HG03280 (cell line): ENCODE measurements at regions not wholly inside any gene's neighbourhood (a gene's known extent, or its start where the extent isn't known, plus 50 kb on each side); places are given as distances from the start of the nearest gene placed in this dataset.
"Not testable (repeated sequence)": the region's sequence is repeated elsewhere in the genome, so short reads cannot be mapped to it uniquely, and the experiment has no call there.

Source experiments
- ATAC-seq: cut with Tn5 transposase; IDR thresholded peaks from one replicate; pipeline ENCODE4 v1.9.1; 2021; ENCODE audit warnings: mild to moderate bottlenecking, moderate library complexity; ENCODE audit not compliant: unreplicated experiment

DNA sequence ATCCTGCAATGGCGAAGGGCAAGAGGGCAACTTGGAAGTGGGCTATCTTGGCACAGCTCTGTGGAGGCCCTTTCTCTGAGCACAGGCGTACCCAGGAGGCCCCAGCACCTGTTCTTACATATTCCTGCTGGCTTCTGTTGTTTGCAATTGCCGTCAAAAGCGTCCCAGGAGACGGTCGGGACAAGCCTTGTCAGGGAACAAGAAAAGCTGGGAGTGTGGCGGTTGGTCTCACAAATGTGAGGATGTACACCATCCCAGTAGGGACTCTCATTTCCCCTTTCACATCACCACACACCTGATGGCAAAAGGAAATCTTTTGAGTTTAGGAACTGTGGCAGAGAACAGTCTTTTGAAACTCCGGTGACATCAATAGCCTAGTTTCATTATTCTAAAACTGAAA lies 94.7 kb upstream of the EFEMP1 start:
- ATAC-seq = no peak

DNA sequence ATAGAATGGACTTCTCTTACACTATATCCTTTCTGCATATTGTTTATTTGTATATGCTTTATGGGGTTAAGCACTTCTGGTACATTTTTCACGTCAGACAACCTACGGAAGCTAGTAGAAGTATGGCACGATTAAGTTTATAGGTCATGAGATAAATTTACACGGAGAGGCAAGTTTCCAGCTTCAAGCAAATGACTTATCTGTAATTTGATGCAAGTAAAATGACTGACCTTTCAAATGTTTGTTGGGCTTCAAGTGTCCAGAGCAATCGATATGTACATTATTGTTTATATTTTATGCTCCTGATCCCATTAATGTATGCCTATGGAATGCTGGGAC lies 97.5 kb upstream of the EFEMP1 start:
- ATAC-seq = no peak

DNA sequence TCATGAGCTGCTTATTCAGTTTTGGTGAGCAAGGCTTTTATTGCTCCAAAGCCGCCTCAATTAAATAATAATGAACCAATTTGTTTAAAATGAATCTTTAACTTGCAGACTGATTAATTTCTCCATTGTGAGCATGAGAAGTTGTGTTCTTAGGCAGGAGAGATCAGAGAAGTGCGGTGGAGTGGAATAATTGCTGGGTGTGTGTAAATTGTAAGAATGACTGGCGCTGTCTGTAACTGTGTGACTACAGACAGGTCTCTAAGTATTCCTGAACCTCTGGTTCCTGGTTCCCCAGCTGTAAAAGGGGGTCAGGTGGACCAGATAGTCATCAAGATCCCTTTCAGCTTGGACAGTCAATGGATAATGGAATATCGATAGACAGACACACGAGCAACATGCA lies 98.0 kb upstream of the EFEMP1 start:
- ATAC-seq = no peak

DNA sequence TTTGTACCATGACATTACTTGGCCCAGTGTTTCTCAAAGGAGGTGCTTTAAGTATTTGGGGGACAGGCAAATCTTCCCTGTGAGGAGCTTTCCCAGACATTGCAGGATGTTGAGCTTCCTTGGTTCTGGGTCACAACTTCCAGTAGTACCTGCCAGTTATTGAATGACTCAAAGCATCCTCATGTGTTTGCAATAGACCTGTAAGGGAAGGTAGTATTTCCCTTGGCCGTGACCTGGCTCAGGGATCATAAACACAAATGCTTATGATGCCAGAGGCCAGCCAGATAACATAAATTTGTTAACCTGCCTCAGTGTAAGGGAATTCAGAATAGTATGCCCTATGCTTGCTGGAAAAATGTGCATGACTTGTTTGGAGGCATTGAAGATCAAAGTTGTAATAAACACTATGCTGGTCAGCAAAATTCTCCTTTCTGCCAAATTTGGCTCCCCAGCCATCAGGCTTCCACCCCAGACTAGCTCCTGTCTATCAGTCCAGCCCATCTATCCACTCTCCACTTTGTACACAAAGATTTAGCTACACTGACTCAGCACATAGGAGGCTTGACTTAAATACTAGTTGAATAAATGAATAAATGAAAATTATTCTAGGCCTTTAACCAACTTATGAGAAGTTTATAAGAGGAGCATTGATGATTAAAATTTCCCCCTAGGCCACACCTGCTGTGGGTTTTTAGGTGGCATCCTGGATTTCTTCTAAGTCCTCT lies 102.0 kb upstream of the EFEMP1 start:
- ATAC-seq = no peak

DNA sequence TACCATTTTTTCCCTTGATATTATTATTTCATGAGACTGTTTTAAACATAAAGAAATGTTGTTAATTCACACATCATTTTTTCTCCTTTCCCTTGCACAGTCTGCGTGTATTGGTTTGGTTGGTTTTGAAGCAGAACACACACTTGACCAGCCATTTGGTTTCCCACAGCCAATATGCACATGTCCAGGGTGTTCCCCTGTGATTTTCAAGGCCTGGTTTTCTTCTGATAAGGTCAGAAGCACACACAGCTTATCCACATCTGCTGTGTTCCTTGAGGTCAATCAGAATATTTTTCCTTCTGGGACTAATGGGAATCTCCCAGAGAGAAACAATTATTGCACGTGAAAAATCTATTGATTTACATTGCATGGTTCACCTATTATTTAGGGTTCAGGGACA lies 103.2 kb upstream of the EFEMP1 start:
- no peak for ATAC-seq

DNA sequence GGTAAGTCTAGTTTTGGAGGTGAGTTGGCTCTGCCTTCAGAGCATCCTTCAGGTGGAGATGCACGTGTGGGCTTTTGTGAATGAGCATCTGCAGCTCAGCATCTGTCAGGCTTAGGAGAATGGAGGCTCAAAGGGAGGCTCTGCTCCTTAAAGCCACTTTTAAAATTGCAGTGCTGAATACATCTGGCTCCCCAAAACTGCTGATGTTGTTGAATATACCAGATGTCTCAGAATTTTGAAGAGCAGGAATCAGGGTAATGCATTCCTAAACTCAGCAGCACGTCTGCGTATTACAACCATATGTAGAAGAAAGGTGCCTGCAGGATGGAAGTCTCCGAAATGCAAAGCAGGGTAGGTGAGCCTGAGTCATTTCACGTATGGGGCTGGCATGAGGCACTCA lies 106.5 kb upstream of the EFEMP1 start:
- no peak for ATAC-seq

DNA sequence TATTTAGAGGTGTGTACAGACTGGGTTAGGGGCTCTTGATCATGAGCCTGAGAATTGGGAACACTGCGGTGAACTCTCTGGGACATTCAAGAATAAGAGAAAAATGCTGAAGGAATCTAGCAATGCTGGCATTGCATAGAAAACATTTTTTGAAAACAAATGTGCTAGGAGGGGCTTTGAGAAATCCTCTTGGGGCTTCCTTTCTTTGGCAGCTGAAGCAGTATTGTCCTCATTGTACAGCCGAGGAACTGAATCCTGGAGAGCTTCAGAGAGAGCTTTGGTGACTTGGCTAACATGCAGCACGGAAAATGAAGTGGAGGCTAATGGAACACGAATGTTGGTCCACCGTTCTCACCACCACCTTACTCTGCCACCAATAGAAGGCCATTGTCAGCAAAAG lies 107.3 kb upstream of the EFEMP1 start:
- no peak for ATAC-seq

DNA sequence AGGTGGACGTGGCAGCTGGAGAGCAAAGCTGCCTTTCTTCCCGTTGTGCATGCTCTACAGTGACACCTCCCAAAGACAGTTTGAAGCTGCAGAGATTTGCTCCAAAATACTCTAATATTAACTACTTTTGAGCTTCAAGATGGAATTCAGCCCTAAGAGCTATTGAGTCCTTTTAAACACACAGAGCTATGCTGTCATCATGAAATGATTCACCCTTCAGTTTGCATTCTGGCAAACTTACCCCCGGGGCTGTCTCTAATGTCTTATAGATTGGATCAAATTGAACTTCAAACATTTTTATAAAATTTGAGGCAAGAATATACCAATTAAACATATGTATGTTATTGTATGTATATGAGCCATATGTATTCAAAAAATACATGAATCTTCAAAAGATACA lies 110.7 kb upstream of the EFEMP1 start:
- no peak for ATAC-seq

DNA sequence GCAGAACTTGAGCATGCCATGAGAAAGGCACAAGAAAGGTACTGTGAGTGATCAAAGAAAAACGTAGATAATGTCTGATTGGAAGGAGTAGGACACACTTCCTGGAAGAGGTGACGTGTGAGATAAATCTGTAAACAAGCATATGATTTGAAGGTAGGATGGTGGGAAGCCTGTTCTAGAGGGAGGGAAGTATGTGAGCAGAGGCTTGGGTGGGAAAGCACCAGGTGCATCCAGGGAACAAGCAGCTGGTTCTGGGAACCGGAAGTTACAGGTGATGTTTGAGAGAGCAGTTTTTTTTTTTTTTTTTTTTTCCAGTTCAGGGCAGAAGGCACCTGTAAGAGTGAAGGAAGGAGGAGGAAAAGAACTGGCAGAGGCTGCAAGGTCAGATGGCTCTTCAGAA lies 116.6 kb upstream of the EFEMP1 start:
- no peak for ATAC-seq

DNA sequence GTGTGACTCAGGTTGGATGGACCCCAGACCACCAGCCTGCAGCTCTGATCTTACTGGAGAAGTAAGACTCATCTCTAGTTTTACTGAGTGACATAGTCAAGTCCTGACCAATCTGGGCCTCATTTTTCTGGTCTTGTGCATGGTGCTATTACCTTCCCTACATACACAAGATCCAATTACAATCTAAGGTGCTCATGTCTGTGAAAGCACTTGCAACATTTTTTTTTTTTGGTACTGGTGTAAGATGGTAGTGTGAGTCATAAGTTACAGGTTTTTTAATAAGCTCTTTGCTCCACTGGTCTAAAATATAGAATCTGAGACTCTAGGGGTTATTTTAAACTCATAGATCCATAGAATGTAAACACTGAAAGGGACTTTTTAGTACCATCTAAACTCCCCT lies 117.3 kb upstream of the EFEMP1 start:
- no peak for ATAC-seq

DNA sequence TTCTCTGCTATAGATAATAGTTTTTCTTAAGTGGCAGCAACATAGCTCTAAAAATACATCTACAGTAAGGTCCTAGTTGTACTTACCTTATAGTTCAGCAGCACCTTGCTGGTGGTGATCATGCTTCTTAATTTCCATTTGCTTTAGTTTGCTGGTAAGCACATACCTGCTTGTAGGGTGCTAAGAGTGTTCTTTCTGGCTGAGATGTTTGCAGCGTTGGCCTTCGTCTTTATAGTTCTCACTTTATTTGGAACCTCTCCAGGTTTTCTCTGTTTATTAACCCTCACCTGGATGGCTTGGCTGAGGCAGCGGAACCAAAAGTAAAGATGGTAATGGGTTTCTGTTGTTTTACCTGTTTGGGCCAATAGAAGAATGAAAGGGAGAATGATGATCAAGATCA lies 123.6 kb upstream of the EFEMP1 start:
- no peak for ATAC-seq

DNA sequence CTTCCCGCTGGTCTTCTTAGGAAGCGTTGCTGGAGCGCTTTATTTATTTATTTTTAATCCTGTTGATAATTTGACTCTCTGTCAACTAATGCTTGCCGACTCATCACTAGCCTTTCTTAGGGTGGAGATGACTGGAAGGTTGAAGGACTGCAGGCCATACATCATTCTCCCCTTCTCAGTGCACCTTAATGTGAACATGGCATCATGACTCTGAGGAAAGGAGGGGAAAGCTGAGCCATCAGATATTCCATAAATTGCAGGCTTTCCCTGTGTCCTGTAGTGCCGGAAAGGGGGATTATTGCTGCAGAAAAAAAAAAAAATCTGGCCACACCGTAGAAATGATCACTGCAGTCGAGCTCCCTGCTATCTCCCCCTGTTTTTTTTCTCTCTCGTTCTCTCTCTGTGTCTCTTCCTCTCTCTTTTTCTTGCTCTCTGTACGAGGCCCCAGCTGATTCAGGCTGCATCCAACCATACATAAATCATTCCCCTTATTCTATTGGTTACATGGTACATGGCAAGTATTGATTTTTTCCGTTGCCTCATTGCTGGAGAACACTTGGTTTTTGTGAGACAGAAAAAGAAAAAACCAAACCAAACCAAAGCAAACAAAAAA lies 125.8 kb upstream of the EFEMP1 start:
- no peak for ATAC-seq

DNA sequence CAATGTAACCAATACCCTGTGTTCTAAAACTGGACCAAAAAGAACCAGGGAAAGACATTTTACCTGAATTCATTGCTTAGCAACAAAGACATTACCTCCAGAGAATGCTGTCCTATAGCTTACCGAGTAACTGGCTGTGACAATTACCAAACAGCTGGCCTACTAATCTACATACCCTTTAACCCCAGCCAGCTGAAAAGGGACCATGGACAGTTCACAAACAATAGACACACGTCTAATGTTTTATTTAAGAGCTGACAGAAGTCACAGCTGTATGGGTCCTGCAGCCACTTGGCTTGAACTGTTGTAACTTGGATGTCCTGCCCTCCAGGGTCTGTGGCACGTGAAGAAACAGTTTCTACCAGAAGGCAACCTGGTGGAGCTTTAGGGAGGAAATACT lies 130.1 kb upstream of the EFEMP1 start:
- no peak for ATAC-seq

DNA sequence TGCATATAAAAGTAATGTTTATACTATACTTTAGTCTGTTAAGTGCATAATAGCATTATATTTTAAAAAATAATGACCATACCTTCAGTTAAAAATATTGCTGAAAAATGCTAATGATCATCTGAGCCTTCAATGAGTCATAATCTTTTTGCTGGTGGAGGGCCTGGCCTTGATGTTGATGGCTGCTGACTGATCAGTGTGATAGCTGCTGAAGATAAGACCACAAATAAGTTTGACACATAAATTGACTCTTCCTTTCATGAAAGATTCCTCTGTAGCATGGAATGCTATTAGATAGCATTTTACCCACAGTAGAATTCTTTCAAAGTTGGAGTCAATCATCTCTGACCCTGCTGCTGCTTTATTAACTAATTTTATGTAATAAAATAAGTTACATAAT lies 128.4 kb upstream of the CCDC85A start:
- ATAC-seq = no peak

DNA sequence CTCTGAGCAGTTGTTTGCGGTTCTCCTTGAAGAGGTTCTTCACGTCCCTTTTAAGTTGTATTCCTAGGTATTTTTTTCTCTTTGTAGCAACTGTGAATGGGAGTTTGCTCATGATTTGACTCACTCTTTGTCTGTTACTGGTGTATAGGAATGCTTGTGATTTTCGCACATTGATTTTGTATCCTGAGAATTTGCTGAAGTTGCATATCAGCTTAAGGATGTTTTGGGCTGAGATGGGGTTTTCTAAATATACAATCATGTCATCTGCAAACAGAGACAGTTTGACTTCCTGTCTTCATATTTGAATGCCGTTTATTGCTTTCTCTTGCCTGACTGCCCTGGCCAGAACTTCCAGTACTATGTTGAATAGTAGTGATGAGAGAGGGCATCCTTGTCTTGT lies 122.5 kb upstream of the CCDC85A start:
- not testable (repeated sequence) for ATAC-seq

DNA sequence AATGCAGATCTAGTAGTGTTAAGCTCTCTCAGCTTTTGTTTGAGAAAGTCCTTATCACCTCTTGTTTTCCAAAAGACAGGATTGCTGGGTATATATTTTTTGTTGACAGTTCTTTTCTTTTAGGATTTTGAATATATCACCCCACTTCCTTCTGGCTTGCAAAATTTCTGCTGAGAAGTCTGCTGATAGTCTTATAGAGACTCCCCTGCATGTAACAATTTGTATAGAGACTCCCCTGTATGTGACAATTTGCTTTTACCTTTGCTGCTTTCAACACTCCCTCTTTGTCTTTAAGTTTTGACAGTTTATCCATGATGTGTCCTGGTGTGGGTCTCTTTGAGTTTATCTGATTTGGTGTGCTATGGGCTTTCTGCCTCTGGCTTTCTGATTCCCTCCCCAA lies 115.0 kb upstream of the CCDC85A start:
- ATAC-seq = no peak

DNA sequence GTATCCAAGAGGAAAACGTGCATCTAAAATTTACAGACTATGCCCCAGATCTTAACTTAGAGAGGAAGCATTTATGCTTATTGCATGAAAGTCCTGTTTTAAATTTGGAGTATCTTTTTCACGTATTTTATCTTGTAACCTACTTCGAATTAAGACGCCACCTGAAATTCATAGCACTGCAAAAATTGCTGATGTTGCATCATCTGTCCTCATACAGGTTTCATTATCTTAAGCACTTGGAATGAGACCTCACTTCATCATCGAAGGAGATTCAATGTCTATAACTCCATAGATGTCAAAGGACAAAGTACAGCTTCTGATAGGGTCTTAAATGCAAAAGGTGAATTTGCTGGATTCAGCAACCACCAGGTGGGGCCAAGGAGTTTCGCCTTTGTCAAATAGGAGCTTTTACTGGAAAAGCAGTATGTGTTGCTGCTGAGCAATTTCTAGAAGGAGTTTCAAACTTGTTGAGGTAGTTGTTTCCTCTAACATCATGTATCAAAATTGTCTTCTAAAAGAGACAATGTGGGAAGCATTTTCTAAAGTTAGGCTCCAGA lies 106.4 kb upstream of the CCDC85A start:
- no peak for ATAC-seq

DNA sequence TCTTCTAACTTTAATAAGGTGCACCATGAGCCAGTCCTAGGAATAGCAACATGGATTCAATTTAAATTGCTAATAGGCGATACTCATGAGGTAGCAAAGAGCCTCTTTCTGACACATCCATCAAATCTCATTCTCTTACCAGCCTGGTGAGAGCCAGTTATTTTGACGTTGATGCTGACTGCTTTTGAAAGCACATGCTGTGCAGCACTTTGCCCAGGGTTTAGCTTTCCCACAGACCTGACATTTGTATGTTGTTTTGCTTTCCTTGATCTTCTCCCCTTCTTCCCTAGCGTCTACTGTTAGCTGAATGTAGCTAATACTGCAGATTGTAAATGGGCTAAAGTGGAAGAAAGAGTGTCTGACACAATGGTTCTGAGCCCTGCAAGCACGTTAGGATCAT lies 101.1 kb upstream of the CCDC85A start:
- ATAC-seq = no peak

DNA sequence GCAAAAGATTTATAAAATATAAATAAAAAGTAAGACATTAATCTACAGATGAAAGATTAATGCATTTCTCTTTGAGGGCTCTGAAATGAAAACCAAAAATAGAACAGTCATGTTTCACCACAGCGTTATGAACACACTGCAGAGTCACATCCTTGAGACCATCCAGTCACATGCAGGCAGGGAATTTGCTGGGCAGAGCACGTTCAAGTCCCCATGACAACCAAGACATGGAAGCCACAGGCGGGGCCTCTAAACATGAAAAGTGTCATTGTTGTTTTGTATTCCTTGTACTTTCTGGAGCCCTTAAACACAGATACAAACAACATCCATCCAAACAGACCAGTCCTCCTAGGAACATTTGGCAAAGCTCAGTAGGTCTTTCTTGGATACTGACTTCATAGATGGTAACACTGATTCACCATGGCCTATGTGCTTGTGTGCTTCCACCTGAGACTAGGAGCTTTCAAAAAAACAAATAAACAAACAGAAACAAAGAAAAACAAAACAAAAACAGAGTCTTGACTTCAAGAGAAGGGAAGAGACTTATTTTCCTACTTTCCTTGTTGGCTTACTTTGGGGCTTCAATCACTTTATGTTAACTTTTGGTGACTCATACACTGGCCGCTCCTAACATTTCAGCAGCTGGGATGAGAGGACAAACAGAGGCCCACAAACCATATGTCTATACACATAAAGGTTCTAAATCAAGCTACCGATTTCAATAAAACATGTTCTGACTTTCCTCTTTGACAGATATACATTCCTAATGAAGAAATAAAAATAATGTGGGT lies 99.5 kb upstream of the CCDC85A start:
- ATAC-seq = no peak

DNA sequence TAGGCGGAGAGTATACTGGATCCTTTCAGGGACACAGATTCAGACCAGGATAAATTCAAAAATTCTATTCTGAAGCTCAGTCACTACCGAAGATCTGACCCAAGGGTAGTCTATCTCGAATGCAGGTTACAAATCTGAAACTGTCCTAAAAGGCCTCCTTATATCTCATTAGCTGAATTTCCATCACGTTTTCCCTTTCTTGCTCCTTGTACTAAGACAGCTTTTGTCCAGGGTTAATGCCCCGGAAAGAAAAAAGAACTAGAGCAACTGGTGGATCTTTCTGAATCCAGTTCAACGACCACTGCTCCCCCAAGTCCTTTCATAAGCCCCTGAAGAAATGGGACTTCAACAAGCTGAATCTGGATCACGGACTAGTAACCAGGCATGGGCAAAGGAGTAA lies 97.5 kb upstream of the CCDC85A start:
- no peak for ATAC-seq

DNA sequence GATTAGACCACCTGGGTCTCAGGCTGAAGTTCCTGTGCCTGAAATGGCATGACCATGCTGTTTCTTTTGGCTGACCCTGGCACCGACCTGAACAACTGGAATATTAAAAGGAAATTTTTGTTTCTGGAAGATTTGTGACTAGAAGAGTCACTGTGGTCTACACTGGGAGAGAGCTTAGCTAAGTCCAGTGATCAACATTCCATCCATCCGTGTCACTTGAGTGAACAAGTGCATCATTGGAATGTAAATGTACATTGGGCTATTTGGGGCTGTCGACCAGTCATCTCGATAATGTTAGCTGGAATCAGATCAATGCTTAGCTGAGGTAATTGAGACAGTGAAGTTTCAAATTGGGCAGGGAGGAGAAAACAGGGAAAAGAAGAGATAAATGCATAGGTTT lies 95.4 kb upstream of the CCDC85A start:
- no peak for ATAC-seq

DNA sequence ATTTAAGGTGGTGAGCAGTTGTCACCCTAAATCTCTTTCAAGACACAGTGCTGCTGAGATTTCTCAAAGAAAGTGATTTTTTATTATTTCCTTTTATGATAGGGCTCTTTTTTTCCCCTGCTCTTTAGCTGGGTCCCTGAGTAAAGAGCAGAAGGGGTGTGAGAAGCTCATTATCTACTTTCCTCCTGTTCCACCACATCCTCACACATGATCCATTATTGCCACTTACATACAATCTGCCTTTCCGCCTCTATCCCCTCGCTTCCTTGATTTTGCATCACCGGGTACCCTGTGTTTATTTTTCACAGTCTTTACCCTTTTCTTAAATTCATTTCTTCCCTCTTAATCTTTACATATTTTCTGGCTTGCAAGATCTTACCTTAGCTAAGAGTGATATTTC lies 93.9 kb upstream of the CCDC85A start:
- no peak for ATAC-seq
